ENCODE measurements at regions not wholly inside any gene's neighbourhood (a gene's known extent, or its start where the extent isn't known, plus 50 kb on each side); places are given as distances from the start of the nearest gene placed in this dataset.

GRCh38 chr12:114218136-114218535 lies 187.8 kb downstream of the TBX5 start:
- no peak overlapping the region for H3K4me2 ChIP-seq
- no peaks in the 10 kb centered on the region for H3K27me3 ChIP-seq (ENCODE audit: insufficient read depth, low read depth)
- H3K9ac ChIP-seq, result no peak overlapping the region
- H3K4me3 ChIP-seq (IDR thresholded peaks at IDR 0.05; ENCODE audit: insufficient read depth, low read depth, low read length), result no peak overlapping the region
- H4K20me1 ChIP-seq (ENCODE audit: insufficient read depth), result no peaks in the 10 kb centered on the region
- no peak for TF ChIP-seq CTCF (conservative IDR thresholded peaks at IDR 0.05; ENCODE audit: low read depth, low read length)
- no peaks in the 10 kb centered on the region for H3K36me3 ChIP-seq (ENCODE audit: insufficient read depth)
- no peak overlapping the region for H3K27ac ChIP-seq
- no peaks in the 10 kb centered on the region for H3K79me2 ChIP-seq (ENCODE audit: insufficient read depth, low read depth)
- H3K4me1 ChIP-seq (ENCODE audit: low read depth, poor library complexity, severe bottlenecking), result no peaks in the 10 kb centered on the region
- no peak overlapping the region for H2AFZ ChIP-seq (ENCODE audit: low read depth)

GRCh38 chr12:114215746-114216145 lies 190.2 kb downstream of the TBX5 start:
- Histone ChIP-seq H3K36me3 (ENCODE audit: insufficient read depth) (no peaks in the 10 kb centered on the region), H3K79me2 (ENCODE audit: insufficient read depth, low read depth) (no peaks in the 10 kb centered on the region), H3K27me3 (ENCODE audit: insufficient read depth, low read depth) (no peaks in the 10 kb centered on the region), H3K27ac (no peak overlapping the region), H2AFZ (ENCODE audit: low read depth) (no peak overlapping the region), H3K4me3 (IDR thresholded peaks at IDR 0.05; ENCODE audit: insufficient read depth, low read depth, low read length) (no peak overlapping the region), H3K9ac (no peak overlapping the region), H3K4me1 (ENCODE audit: low read depth, poor library complexity, severe bottlenecking) (no peaks in the 10 kb centered on the region), H4K20me1 (ENCODE audit: insufficient read depth) (no peaks in the 10 kb centered on the region), H3K4me2 (no peak overlapping the region)
- TF ChIP-seq CTCF (conservative IDR thresholded peaks at IDR 0.05; ENCODE audit: low read depth, low read length), result no peak

- Histone ChIP-seq H4K20me1 (ENCODE audit: insufficient read depth) (no peaks in the 10 kb centered on the region), H3K9ac (no peak overlapping the region), H3K4me3 (IDR thresholded peaks at IDR 0.05; ENCODE audit: insufficient read depth, low read depth, low read length) (no peak overlapping the region), H3K36me3 (ENCODE audit: insufficient read depth) (no peaks in the 10 kb centered on the region), H3K27ac (no peak overlapping the region), H3K4me1 (ENCODE audit: low read depth, poor library complexity, severe bottlenecking) (no peaks in the 10 kb centered on the region), H3K4me2 (no peak overlapping the region), H2AFZ (ENCODE audit: low read depth) (no peak overlapping the region), H3K79me2 (ENCODE audit: insufficient read depth, low read depth) (no peaks in the 10 kb centered on the region), H3K27me3 (ENCODE audit: insufficient read depth, low read depth) (no peaks in the 10 kb centered on the region)
- TF ChIP-seq CTCF (conservative IDR thresholded peaks at IDR 0.05; ENCODE audit: low read depth, low read length), result no peak
Measured at GRCh38 chr12:114213055-114213581, 192.8 kb downstream of the TBX5 start.

- Histone ChIP-seq H4K20me1 (ENCODE audit: insufficient read depth) (no peaks in the 10 kb centered on the region), H3K27ac (no peak overlapping the region), H3K9ac (no peak overlapping the region), H3K4me1 (ENCODE audit: low read depth, poor library complexity, severe bottlenecking) (no peaks in the 10 kb centered on the region), H3K4me3 (IDR thresholded peaks at IDR 0.05; ENCODE audit: insufficient read depth, low read depth, low read length) (no peak overlapping the region), H3K79me2 (ENCODE audit: insufficient read depth, low read depth) (no peaks in the 10 kb centered on the region), H3K4me2 (no peak overlapping the region), H2AFZ (ENCODE audit: low read depth) (no peak overlapping the region), H3K36me3 (ENCODE audit: insufficient read depth) (no peaks in the 10 kb centered on the region), H3K27me3 (ENCODE audit: insufficient read depth, low read depth) (no peaks in the 10 kb centered on the region)
- no peak for TF ChIP-seq CTCF (conservative IDR thresholded peaks at IDR 0.05; ENCODE audit: low read depth, low read length)
Measured at GRCh38 chr12:114209861-114210260, 196.1 kb downstream of the TBX5 start.

Data from KMS-11 (cell line).